ENCODE measurements at regions not wholly inside any gene's neighbourhood (a gene's known extent, or its start where the extent isn't known, plus 50 kb on each side); places are given as distances from the start of the nearest gene placed in this dataset.

DNA sequence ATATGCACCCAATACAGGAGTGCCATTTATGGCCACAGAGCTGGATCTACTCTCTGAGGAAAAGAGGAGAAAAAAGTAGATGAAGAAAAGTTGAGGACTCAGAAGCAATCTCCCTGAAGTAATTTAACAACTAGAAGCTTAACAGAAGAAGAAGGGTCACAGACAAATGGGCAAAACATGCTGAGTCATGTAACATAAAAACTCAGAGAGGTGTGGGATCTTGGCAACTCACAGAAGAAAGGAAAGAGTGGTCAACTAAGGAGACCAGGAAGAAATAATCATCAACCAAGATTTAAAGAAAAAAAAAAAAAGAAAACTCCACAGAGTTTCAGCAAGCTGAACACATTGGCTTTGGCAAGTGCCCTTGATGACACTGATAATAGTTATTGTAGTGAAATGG is 51.8 kb upstream of the BET1 start:
- TF ChIP-seq, protein P1, sequence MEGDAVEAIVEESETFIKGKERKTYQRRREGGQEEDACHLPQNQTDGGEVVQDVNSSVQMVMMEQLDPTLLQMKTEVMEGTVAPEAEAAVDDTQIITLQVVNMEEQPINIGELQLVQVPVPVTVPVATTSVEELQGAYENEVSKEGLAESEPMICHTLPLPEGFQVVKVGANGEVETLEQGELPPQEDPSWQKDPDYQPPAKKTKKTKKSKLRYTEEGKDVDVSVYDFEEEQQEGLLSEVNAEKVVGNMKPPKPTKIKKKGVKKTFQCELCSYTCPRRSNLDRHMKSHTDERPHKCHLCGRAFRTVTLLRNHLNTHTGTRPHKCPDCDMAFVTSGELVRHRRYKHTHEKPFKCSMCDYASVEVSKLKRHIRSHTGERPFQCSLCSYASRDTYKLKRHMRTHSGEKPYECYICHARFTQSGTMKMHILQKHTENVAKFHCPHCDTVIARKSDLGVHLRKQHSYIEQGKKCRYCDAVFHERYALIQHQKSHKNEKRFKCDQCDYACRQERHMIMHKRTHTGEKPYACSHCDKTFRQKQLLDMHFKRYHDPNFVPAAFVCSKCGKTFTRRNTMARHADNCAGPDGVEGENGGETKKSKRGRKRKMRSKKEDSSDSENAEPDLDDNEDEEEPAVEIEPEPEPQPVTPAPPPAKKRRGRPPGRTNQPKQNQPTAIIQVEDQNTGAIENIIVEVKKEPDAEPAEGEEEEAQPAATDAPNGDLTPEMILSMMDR (IDR thresholded peaks at IDR 0.05): no peak
- TF ChIP-seq POLR2A (IDR thresholded peaks at IDR 0.05): no peak
